GM18870 (cell line): ENCODE measurements at regions not wholly inside any gene's neighbourhood (a gene's known extent, or its start where the extent isn't known, plus 50 kb on each side); places are given as distances from the start of the nearest gene placed in this dataset.

Experiments
- ATAC-seq: cut with Tn5 transposase; IDR thresholded peaks from one replicate; pipeline ENCODE4 v1.9.1; 2021; ENCODE audit warnings: moderate library complexity; ENCODE audit not compliant: unreplicated experiment

DNA sequence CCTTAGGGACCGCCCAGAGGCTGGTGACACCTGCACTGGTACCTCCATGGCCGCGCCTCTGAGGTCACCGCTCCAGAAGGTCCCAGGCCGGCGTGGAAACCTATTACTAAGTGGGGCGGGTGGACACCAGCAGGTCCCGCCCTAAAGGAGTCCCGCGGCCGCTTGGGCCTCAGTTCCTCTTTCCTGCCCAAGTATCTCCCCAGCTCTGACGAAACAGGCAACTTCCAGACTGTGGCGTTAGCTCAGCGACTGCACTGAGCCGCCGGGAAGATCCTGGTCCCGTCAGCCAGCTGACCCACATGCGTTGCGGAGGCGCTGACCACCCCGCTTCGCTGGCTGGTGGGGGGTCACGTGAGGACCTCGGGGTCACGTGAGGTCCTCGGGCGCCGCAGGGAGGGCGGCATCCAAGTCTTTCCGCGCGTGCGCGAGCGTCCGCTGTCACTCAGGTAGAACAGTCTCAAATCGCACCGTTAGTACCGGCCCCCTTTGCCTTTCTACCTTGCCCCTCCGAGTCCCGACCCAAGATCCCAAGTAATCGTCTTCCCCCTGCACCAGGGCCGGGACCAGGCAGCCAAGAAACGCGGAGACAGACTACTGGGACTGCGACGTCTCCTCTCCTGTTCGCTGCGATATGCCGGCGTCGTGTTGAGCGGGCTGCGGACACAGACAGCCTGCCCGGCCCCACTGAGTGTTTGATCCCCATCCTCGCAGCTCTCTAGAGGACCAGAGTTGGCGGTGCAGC, 53.7 kb upstream of the KDM4C start:
- peak; percentile 74 for ATAC-seq

DNA sequence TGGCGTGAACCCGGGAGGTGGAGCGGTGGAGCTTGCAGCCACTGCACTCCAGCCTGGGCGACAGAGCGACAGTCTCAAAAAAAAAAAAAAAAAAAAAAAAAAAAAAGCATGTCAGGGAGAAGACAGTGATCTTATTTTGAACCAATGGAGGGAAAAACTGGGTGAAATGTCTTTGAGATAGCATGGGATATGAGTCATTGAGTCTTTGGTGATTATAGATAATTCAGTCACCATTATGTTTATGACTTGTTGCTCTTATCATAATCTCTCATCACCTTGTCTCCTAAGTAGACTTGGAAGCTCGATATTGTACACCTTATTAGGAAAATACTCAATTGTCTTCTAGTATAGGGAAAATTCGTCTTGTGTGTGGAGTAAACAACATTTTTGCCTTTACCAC, 55.1 kb upstream of the KDM4C start:
- ATAC-seq = no peak

DNA sequence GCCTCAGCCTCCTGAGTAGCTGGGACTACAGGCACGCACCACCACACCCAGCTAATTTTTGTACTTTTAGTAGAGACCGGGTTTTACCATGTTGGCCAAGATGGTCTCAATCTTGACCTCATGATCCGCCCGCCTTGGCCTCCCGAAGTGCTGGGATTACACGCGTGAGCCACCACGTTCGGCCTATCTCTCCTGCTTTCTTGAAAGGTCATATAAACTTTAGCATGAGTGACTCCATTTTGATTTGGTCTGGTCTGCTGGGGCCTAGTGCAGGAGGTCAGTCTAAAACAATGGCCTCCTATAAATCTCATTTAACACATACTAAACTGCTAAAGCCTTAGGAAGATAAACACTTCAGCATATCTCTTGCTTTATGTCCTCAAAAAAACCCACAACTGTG, 50.6 kb upstream of the GLDC start:
- ATAC-seq = no peak

DNA sequence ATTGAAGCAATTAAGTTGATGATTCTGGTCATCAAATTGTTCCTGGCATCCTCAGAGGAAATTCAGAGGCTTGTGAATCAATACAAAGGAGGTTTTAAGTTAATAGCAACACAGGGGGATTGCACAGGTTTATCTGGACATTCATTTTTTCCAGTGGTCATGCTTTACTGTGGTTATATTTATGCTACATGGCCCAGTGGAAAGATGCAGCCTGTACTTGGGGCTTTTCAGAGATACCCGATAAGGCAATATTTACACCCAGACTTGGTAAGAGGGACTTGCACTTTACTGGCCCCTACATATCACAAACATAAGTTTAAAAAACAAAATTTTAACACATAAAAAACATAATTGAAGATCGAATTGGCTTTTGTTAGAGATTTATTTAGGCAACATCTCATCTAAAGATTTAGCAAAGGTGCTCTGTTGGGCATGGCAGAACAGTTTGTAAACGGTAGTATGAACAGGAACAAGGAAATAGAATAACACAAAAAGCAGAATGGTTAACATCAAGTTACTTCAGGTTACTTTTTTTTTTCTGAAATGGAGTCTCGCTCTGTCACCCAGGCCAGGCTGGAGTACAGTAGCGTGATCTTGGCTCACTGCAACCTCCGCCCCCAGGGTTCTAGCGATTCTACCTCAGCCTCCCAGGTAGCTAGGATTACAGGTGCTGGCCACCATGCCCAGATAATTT, 49.7 kb upstream of the GLDC start:
- ATAC-seq = no peak
